Nucleus accumbens (tissue), 56 donors: ENCODE measurements at regions not wholly inside any gene's neighbourhood (a gene's known extent, or its start where the extent isn't known, plus 50 kb on each side); places are given as distances from the start of the nearest gene placed in this dataset.
A peak's percentile ranks its signal among the peaks of the same experiment; 100 is the strongest.

Experiments
- DNase-seq, 56 donors: peaks; one replicate each; lab custom pipeline; 2025; lab: John Stamatoyannopoulos, UW

DNA sequence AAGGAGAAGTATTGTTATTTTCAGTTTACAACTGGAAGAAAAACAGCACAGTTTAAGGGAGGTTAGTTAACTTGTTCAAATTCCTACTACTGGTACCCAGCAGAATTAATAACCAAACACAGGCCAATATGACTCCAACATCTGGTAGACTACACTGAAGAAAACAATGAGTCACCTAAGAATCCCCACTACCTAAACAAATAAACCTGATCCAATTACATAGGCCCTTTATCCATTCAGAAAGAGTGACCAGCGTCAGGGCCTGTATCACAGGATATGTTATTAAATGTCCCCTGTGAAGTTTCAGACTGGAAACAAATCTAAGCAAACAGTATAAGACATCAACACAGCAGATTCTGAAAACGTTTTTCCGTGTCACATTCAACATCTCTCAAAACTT is 492.5 kb upstream of the INTU start:
- DNase-seq: no peak

DNA sequence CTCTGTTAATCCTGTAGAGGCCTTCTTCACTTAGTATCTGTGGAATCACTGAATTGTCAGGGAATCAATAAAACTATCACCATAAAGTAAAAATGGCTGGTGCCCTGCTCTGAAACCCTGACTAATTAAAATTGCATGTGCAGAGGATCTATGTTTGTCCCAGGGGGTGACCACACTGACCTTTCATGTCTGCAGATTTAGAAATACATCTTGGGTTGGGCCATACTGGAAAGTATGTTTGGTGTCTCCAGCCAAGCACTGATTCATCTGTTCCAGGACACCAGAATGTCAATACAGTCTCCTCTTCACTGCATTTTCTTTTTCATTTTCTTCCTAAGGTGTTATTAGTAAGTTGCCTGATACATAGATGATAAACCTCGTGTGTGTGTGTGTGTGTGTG is 490.9 kb upstream of the INTU start:
- DNase-seq: no peak

DNA sequence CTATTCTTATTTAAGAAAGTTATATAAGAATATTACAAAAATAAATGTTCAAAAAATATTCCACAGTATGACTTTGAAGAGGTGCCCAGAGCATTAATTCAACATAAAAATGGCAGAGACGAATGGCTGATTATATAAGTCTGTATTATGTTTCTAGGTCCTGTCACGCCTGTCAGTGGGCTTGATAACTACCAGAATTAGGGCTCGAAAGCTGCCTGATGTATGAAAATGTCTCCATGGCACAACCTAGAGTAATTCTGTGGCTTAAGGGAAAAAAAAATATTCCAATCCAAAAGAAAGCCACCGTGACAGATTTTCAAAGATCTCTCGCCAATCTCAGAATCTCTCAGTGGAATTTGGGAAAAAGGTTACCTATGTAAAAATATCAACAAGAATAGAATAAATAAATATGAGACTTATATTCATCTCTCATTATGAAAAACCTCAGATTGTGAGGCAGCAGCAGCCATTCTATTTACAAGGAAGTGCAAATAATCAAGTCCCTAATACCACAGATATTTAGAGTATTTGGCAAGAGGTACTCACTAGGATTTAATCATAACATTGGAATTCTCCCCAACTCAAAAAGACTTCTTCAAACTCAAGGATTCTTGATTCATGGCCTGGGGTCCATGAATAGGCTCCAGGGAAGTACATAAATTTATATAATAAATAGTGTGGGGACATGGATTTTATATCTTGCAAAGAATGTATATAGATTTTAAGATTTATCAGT is 489.1 kb upstream of the INTU start:
- DNase-seq: no peak

DNA sequence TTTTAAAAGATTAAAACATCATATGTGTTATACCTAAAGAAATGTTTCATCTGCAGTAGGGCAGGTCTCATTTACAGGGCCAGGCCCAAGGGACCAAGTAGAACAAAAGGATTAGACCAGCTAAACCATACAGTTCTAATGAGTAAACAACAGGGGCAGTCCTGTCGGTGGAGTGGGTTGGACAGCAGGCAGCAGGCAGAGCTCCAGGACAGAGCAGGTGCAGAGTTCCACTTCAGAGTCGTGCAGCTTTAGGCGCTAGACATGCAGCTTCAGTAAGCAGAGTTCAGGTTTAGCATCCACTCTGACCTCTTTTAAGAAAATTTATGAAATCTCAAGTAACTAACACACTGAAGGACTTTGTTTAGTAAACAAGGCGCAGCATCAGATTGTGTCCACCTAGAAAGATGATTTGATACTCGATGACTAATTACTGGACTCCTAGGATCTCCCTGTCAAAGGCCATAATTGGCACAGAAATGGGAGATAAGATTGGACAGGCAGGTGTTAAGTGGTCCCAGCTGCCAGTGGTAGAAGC is 487.7 kb upstream of the INTU start:
- DNase-seq: no peak

DNA sequence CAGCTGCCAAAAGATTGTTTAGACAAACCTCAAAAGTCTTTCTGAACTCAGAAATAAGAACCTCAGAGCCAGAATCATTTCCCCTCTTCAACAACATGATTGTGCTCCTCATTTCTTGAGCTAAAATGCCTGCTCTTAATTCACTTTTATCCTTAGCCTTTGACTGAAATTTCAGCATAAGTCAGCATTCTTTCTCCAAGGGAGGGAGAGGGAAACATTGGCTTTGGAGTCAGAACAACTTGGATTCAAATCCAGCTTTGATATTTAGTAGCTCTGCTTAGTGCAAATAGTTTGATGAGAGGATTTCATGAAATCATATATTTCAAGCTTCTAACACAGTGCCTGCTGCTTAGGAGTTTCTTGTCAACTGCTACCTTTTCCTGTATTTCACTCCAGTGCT is 484.6 kb upstream of the INTU start:
- no peak for DNase-seq

DNA sequence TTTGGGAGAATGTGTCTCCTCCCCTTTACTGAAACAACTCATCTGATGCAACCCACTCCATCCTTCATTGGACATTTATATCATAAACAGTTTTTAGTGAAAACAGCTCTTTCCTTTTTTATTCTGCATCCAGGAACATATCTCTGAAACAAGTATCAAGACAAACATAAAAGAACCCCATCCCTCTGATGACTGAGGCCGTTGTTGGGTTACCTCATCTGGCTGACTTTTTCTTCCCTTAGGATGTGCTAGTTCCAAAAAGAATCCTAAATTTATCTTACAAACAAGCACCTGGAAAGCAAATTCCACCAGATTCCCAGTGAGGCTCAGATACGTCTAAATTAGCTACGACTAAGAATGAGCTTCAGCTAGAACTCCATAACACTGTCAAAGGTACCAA is 483.7 kb upstream of the INTU start:
- DNase-seq: no peak

DNA sequence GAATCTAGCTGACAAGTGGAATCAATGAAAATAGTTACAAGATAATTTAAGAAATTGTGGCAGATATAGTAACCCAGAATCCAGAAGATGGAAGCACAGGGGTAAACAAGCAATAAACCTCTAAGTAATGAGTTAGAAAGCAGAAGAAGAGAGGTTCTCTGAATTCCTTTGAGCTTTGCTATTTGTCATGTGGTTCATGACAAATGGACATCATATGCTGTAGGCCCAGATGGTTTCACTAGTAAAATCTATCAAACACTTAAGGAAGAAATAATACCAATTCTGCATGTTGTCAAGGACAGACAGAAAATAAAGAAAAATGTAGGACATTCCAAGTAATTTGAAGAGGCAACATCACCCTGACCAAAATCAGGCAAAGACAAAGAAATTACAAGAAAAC is 480.8 kb upstream of the INTU start:
- DNase-seq: no peak

DNA sequence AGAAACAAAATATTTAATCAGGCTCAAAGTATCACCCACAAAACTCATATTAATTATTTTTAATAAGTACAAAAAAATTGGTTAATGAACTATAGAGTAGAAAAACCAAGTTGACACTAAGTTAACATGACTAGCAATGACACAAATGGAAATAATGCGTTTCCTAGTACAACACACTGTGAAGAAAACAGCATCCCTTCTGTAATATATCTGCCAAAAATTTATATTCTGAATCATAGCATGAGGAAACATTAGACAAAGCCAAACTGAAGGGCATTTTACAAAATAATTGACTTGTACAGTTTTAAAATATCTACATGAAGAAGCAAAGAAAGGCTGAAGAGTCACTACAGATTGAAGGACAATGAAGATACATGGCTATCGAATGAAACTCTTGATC is 477.6 kb upstream of the INTU start:
- DNase-seq: no peak

DNA sequence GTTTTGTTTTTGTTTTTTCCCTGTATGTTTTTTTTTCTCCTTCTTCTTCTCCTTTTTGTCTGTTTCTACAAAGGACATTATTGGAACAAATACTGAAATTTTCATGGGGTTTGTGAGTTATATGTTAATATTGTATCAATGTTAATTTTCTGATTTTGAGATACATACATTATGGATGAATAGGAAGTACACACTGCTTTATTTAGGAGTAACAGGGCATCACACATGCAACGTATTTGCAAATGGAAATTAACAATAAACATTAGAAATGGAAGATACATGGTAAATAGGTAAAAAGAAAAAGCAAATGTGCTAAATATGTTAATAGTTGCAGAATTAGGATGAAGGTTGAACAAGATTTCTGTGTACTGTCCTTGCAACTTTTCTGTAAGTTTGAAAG is 477.2 kb upstream of the INTU start:
- no peak for DNase-seq

DNA sequence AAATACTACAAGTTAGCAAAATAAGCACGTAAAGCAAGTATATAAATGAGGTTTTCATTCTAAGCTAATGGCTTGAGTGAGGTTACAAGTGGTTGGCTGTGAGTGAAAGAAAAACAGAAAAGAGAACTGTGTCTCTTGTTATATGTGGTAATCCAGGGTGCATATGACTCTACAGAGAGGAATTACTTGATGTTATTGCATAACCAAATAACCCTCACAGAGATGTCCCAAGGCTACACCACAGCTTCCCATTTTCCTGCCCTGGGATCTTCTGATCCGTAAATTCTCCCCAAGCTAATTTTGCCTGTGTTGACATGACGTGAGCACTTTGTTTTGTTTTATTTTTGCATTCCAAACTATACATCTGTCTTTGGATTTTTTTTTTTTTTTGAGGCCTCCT is 470.0 kb upstream of the INTU start:
- no peak for DNase-seq

DNA sequence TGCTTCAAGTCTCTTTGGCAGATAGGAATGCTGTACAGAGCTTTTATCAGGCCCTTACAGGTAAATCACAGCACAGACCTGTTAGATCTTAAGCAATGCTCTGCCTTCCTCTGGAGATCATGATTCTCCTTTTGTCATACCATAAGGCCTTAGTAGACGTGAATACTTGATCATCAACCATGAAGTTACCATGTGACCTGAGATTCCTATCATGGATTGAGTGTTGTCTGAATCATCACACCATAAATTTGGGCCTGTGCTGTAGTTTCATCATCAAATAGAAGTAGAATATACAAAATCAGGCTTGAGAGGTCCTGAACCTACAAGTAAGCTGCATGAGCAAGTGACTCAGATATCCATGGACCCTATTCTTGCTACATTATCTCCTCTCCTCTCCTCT is 466.8 kb upstream of the INTU start:
- no peak for DNase-seq

DNA sequence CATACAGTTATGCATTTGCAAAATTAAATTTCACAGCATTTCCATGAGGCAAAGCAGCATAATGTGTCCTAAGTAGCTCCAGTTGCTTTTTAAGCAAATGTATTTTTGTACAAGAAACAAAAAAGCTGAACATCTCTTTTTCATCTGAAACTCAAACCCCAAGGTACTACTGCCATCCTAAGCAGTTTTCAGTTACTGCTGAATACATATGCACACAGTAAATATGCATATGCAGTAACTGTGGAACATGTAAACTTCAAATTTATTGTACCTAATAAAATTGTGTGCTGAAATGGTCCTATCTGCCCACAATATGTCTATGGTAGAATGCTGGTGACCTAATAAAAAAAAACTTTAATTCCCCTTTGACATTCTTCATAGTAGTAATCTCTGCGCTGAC is 458.6 kb upstream of the INTU start:
- no peak for DNase-seq

DNA sequence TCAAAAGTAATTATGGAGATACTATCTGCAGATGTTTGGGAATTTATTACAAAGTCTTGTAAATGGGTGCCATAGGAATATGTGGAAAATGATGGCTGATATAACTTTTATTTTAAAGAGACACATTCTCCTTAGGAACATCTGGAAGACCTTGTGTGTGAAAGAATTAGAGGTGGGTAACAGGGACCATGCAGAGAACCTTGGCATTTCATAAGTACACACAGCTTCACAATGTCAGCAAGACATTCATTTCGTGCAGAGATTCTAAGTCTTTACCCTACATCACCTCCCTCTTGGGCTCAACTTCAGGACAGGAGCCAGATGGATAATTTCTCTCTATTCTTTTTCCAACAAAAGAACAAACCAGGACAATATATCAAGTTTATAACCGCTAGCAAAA is 458.1 kb upstream of the INTU start:
- DNase-seq: no peak

DNA sequence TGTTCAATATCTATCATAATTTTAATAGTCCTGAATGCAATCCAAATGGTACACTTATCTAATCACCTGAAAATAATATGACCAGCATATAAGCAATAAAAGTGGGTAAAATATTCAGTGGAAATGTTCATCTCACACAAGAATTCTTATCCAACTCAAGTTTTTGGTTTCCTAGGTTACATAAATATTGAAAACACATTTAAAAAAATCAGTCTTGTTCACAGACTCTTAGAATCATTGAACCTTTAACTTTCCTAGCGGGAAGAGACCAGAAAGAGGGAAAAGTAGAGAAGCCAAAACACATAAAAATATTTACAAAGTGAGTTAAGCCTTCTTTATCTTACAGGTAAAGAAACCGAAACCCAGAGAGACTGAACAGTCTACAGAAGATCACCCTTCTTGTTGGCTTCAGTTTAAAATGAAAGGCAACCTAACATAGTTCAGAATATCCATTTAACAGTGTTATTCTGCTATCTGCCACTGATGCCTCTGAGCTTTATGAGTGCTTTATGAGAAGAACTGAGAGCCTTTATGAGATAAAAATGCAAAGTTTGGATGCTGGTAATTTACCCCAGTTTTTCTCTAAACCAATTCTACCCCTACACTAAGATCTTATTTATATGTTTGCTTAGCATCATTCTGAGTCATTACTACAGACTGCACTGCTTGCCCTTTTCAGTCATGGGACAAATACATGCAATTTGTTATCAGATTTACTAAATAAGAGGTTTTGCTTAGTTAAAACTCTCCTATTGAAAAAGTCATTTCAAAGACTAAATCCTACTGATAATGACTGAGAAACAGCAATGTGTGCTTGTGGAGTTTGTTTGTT is 453.3 kb upstream of the INTU start:
- no peak for DNase-seq

DNA sequence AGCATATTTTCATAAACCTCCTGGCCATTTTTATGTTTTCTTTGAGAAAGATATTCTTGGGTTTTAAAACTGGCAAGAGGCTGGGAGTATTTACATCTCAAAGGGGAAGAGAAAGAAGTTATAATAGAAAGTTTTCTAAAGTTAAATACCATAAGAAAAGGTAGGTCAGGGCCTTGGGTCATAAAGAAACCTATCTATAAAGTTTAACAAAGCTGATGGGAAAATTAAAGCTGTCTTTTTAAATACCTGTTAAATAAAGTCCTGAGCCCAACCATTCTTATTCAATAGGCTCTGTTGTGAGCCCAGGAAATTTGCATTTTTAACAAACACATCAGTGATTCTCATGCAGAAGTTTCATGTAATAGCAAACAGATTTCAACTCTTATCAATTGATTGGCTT is 451.8 kb upstream of the INTU start:
- no peak for DNase-seq

DNA sequence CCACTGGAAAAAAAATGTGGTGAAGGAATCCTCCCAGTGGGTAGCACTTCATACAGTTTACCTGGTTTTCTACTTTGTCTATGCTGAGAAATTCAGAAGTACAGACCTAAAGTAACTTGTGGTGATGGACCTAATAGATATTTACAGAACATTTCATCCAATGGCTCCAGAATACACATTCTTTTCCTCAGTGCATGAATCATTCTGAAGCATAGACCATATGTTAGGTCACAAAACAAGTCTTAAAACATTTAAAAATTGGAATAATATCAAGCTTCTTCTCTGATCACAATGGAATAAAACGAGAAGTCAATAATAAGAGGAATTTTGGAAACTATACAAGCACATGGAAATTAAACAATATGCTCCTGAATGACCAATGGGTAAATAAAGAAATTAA is 450.1 kb upstream of the INTU start:
- no peak for DNase-seq

DNA sequence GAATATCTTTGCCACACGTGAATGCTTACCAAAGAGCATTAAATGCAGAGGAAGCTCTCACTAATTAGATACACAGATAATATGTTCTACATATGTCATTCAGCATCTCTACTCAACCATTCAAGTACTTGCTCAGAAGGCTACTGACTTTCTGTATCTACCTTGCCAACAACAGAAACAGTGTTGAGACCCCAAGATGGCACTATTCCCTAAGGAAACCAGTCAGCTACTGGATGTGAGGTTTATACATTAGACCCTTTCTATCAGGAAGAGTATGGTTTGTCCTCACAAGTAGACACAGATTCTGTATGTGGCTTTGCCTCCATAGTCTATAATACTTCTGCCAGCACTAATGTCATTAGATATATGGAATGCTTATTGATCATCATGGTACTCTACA is 443.9 kb upstream of the INTU start:
- no peak for DNase-seq

DNA sequence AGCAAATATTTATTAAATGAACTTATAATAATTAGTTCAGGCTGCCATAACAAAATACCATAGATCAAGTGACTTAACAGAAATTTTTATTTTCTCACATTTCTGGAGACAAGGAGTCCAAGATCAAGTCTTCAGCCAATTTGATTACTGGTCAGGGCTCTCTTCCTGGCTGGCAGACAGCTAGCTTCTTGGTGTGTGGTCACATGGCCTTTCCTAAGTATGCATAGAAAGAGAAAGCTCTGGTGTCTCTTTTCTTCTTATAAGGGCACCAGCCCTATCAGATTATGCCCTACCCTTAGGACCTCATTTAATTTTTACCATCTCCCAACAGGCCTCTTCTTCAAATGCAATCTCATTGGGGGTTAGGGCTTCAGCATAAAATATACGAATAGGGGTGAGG is 438.5 kb upstream of the INTU start:
- no peak for DNase-seq

DNA sequence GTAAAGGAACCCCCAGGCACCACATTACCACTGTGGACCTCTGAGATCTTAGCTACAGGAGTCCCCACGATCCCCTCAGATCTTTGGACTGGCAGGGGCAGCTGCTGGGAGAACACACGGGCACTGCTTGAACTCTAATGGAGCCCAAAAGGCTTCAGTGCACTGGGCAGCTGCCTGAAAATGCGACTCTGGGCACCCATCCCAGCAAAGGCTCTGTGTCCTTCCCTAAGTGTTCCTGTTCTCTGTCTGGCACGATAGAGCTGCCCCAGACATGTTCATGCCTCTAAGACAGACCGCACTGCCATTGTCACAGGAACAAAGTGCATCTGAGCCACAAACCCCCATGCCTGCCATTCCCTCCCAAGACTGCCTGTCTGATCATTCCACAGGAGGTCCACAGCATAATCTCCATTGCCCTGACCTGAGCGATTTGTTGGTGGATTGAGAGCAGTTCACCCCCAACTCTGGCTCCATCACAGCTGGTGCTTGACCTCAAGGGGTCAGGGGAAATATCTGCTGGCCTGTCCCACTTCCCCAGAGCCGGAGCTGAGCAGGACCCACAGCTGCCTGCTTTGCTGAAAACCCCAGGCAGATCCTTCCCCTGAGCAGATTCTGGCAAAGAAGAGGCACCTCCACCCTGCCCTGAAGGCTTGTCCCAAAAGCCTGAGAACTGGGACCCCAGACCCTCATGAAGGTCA is 436.0 kb upstream of the INTU start:
- DNase-seq: peak in 14 of 56 donors; percentile 1 to 46 (median 14)

DNA sequence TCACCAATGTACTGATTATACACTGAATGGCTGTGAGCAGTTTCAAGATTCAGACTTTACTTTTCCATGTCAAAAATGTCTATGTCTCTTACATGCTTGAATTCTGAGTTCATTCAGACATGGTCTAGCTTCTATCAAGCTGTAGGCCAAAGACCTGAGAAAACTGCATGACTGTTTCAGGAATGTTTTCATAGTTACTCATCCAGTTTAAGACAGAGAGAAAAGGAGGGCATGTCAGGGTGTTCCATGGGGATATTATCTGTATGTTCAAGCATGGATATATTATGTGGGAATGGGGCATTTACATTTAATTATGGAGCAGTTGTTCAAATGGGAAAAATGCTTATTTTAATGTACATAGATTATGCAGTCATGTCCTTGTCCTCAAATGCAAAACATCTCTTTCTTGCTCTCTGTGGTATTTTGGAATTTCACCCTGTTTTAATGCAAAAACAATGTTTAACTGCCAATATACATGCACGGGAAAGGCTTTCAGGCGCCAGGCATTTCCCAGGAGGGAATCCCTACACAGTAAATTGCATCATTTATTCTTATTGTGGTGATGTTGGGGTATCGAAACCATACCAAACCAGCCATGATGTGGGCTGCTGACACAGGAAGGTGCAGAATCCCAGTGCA is 429.1 kb upstream of the INTU start:
- no peak for DNase-seq

DNA sequence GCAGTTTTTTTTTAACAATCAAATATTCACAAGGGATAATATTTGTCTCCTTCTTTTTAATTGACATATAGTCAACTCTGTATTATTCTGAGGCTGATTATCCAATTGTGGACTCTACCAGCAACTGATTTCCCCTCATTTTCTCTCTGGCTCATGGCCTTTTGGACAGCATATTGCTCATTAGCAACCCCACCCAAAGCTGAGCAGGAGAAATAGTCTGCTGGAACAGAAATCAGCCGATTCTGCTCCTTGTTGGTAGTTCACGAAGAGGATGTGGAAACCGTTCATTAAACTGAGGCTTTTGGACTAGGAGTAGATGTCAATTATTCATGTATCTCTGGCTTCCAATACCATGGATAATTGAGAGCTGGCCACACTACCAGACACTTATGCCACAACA is 428.4 kb upstream of the INTU start:
- DNase-seq: no peak
